Muscle of leg (tissue), 3 donors: ENCODE measurements at regions not wholly inside any gene's neighbourhood (a gene's known extent, or its start where the extent isn't known, plus 50 kb on each side); places are given as distances from the start of the nearest gene placed in this dataset.
"Not testable (repeated sequence)": the region's sequence is repeated elsewhere in the genome, so short reads cannot be mapped to it uniquely, and the experiment has no call there.

Source experiments
- DNase-seq: peaks from one replicate; pipeline ENCODE4 v3.0.0; 2013
- H3K27ac ChIP-seq: one replicate; pipeline ENCODE4 v1.5.1; 2013; ENCODE audit warnings: mild to moderate bottlenecking, low read length, control low read depth
- H3K27me3 ChIP-seq: one replicate; pipeline ENCODE4 v1.6.1; 2013; ENCODE audit warnings: low read length; ENCODE audit not compliant: control insufficient read depth, insufficient read depth
- H3K36me3 ChIP-seq: one replicate; pipeline ENCODE4 v1.6.1; 2013; ENCODE audit warnings: low read length; ENCODE audit not compliant: control insufficient read depth, insufficient read depth
- H3K4me1 ChIP-seq: one replicate; pipeline ENCODE4 v1.6.1; 2013; ENCODE audit warnings: low read length; ENCODE audit not compliant: control insufficient read depth, insufficient read depth
- H3K4me3 ChIP-seq: one replicate; pipeline ENCODE4 v1.5.1; 2013; ENCODE audit warnings: low read length, control low read depth
- H3K9me3 ChIP-seq: replicated peaks from 2 replicates; pipeline ENCODE4 v1.6.1; 2013; ENCODE audit warnings: low read depth, low read length; ENCODE audit not compliant: control insufficient read depth
- WGBS: methylation state at CpG from one replicate; pipeline ENCODE4 v1.1.5; 2013; ENCODE audit warnings: missing lambda C conversion rate; ENCODE audit not compliant: insufficient coverage; 5-methylcytosine and 5-hydroxymethylcytosine counted together

- H3K4me1 ChIP-seq, result no peaks in the 10 kb centered on the region
- no peaks in the 10 kb centered on the region for H3K27me3 ChIP-seq
- peaks cover 19% of the 10 kb centered on the region for H3K9me3 ChIP-seq
- H3K27ac ChIP-seq, result no peak overlapping the region
- no peak for DNase-seq
- no peak overlapping the region for H3K4me3 ChIP-seq
- no peaks in the 10 kb centered on the region for H3K36me3 ChIP-seq
Observed at GRCh38 chr5:30479104-30479503, 714.4 kb upstream of the CDH6 start.

DNA sequence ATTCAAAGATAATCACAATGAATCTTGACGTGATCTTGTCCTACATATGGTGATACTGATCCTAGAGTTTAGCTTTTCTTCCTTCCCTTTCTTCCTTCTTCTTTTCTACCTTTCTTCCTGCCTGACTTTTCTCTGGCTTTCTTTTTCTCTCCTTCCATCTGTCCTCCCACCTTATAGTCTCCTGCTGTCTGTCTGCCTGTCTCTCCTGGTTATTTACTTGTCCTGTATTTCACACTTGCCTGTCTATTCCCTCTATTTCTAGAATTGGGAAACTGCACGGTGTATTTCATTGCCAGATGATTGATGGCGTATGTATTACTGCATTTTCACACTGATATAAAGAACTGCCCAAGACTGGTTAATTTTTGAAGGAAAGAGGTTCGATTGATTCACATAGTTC, 718.1 kb upstream of the CDH6 start:
- no peak overlapping the region for H3K4me3 ChIP-seq
- no peak overlapping the region for H3K27ac ChIP-seq
- no CpG with 5 or more reads among the region's 4 CpGs for WGBS
- DNase-seq, result no peak
- H3K9me3 ChIP-seq, result peaks cover 11% of the 10 kb centered on the region
- no peaks in the 10 kb centered on the region for H3K36me3 ChIP-seq
- no peaks in the 10 kb centered on the region for H3K27me3 ChIP-seq
- H3K4me1 ChIP-seq, result no peaks in the 10 kb centered on the region

DNA sequence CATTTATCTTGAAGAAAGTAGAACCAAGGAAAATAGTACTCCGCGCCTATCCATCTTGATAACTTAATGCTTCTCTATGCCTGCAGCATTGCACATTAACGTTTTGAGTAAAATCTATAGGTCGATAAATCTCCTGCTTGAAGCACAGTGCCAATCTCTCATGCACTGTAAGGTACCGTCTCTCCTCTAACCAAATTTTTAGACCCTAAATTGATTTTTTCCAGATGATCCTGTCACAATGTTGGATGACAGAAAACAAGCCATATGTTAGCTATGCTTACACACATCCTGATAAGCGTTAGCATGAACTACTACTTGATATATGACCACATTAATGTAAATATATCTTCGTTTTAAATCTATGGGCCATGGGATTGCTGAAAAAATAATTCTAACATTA, 723.8 kb upstream of the CDH6 start:
- Histone ChIP-seq H3K9me3 (no peaks in the 10 kb centered on the region), H3K27me3 (no peaks in the 10 kb centered on the region), H3K27ac (no peak overlapping the region), H3K36me3 (no peaks in the 10 kb centered on the region), H3K4me3 (no peak overlapping the region), H3K4me1 (no peaks in the 10 kb centered on the region)
- WGBS, result 80% methylated on average over 5 of the region's 7 CpGs
- no peak for DNase-seq

GRCh38 chr5:30458681-30459080, 734.8 kb upstream of the CDH6 start:
- Histone ChIP-seq H3K9me3 (peaks cover 4% of the 10 kb centered on the region), H3K27me3 (no peaks in the 10 kb centered on the region), H3K36me3 (no peaks in the 10 kb centered on the region), H3K4me1 (no peaks in the 10 kb centered on the region), H3K4me3 (no peak overlapping the region), H3K27ac (no peak overlapping the region)
- DNase-seq, result no peak

DNA sequence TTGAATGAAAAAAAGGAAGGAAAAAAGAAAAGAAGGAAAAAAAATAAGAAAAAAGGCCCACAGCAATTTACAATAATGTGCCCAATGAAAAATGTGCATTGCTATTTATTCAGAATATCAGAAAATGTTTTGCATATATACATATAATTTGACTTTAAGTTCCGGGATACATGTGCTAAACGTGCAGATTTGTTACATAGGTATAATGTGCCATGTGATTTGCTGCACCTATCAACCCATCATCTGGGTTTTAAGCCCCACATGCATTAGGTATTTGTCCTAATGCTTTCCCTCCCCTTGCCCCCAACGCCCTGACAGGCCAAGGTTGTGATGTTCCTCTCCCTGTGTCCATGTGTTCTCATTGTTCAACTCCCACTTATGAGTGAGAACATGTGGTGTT, 738.0 kb upstream of the CDH6 start:
- H3K4me1 ChIP-seq, result not testable (repeated sequence)

GRCh38 chr5:30453168-30453567, 740.3 kb upstream of the CDH6 start:
- Histone ChIP-seq H3K4me3 (no peak overlapping the region), H3K9me3 (peaks cover 4% of the 10 kb centered on the region), H3K4me1 (no peaks in the 10 kb centered on the region), H3K27ac (no peak overlapping the region), H3K36me3 (no peaks in the 10 kb centered on the region), H3K27me3 (no peaks in the 10 kb centered on the region)
- no peak for DNase-seq
- WGBS, result no CpG with 5 or more reads among the region's 1 CpG

More for the DNA sequence above, 738.0 kb upstream of the CDH6 start:
- not testable (repeated sequence) for H3K4me3 ChIP-seq, H3K9me3 ChIP-seq, H3K27me3 ChIP-seq, DNase-seq, H3K27ac ChIP-seq, H3K36me3 ChIP-seq
- no CpG with 5 or more reads among the region's 3 CpGs for WGBS

GRCh38 chr5:30450153-30450552, 743.3 kb upstream of the CDH6 start:
- Histone ChIP-seq H3K36me3 (no peaks in the 10 kb centered on the region), H3K4me1 (no peaks in the 10 kb centered on the region), H3K4me3 (no peak overlapping the region), H3K27me3 (no peaks in the 10 kb centered on the region), H3K27ac (no peak overlapping the region), H3K9me3 (no peaks in the 10 kb centered on the region)
- no CpG with 5 or more reads among the region's 1 CpG for WGBS
- DNase-seq, result no peak

- Histone ChIP-seq H3K9me3 (no peaks in the 10 kb centered on the region), H3K27me3 (no peaks in the 10 kb centered on the region), H3K4me1 (no peaks in the 10 kb centered on the region), H3K36me3 (no peaks in the 10 kb centered on the region), H3K4me3 (no peak overlapping the region), H3K27ac (no peak overlapping the region)
- DNase-seq, result no peak
- no CpG with 5 or more reads among the region's 3 CpGs for WGBS
Observed at GRCh38 chr5:30447431-30447830, 746.1 kb upstream of the CDH6 start.

DNA sequence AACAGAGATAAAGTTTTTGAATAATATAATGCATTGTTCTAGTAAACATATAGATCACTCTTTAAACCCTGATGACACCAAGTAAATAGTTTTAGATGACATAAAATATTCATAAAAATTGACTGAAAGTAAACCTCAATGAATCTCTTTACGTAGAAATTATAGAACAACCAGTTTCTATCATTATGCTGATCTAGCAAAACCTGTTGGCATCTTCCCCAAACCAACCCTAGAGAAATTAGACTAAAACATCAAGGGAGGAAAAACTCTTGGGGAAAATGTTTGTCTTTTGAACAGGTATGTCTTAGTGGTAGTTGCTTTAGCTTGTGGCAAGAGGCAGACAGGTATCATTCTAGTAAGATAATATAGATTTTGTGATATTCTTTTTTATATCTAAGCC, 747.0 kb upstream of the CDH6 start:
- DNase-seq, result no peak
- Histone ChIP-seq H3K4me3 (no peak overlapping the region), H3K4me1 (no peaks in the 10 kb centered on the region), H3K36me3 (no peaks in the 10 kb centered on the region), H3K27me3 (no peaks in the 10 kb centered on the region), H3K27ac (no peak overlapping the region), H3K9me3 (no peaks in the 10 kb centered on the region)
- WGBS, result no CpG with 5 or more reads among the region's 1 CpG

DNA sequence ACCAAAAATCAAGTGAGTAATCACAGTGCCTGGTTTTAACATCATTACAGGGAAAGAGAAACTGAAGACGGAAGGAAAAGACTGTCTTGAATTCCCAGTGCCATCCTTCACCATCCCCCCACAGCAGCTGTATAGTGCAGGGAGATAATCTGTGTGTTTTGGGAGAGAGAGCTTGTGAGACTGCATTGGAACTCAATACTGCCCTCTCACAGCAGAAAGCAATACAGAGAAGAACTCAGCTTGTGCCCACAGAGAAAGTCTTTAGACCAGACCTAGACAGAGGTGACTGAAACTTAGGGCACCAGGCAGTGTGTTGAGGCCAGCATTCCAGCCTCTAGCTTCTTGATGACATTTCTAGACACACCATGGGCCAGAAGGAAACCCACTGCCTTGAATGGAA, 754.7 kb upstream of the CDH6 start:
- H3K4me1 ChIP-seq, result no peaks in the 10 kb centered on the region
- H3K9me3 ChIP-seq, result peaks cover 24% of the 10 kb centered on the region
- no CpG with 5 or more reads among the region's 1 CpG for WGBS
- H3K36me3 ChIP-seq, result no peaks in the 10 kb centered on the region
- H3K4me3 ChIP-seq, result no peak overlapping the region
- H3K27me3 ChIP-seq, result no peaks in the 10 kb centered on the region
- no peak for DNase-seq
- no peak overlapping the region for H3K27ac ChIP-seq

GRCh38 chr5:30436691-30437090, 756.8 kb upstream of the CDH6 start:
- peak; percentile 14 for DNase-seq
- Histone ChIP-seq H3K36me3 (no peaks in the 10 kb centered on the region), H3K27me3 (no peaks in the 10 kb centered on the region), H3K27ac (no peak overlapping the region), H3K4me1 (no peaks in the 10 kb centered on the region), H3K4me3 (no peak overlapping the region), H3K9me3 (peaks cover 24% of the 10 kb centered on the region)
- 40% methylated on average over 2 of the region's 3 CpGs for WGBS
